Keratinocyte (primary cell): ENCODE measurements at regions not wholly inside any gene's neighbourhood (a gene's known extent, or its start where the extent isn't known, plus 50 kb on each side); places are given as distances from the start of the nearest gene placed in this dataset.

ENCODE experiments used
- DNase-seq: peaks from one replicate; pipeline ENCODE4 v3.0.0-alpha.2; 2011; ENCODE audit warnings: low read depth, missing footprints, low spot score
- FAIRE-seq: peaks from 2 replicates; lab custom pipeline; 2011; peaks lifted over from hg19 to GRCh38; lab: Jason Lieb, UNC
- H2AFZ ChIP-seq: 2 replicates; pipeline ENCODE4 v1.6.0; 2012; ENCODE audit warnings: low read length, control low read depth, inconsistent platforms; ENCODE audit not compliant: control insufficient read depth
- H3K27ac ChIP-seq: 2 replicates; pipeline ENCODE4 v1.5.1; 2011; ENCODE audit warnings: low read length; ENCODE audit not compliant: control insufficient read depth, insufficient read depth
- H3K27me3 ChIP-seq: 3 replicates; pipeline ENCODE4 v1.6.0; 2011; ENCODE audit warnings: low read length; ENCODE audit not compliant: control insufficient read depth, insufficient read depth; ENCODE audit errors: extremely low read depth
- H3K36me3 ChIP-seq, 2 experiments: 2 replicates in 1 of 2; 3 replicates in 1 of 2; pipeline ENCODE4 v1.5.1; 2011; ENCODE audit warnings: low read length in 2 of 2, mild to moderate bottlenecking in 1 of 2; ENCODE audit not compliant: control insufficient read depth in 2 of 2, insufficient read depth in 2 of 2; ENCODE audit errors: extremely low read depth in 1 of 2
- H3K4me1 ChIP-seq: 3 replicates; pipeline ENCODE4 v1.5.1; 2011; ENCODE audit warnings: low read length; ENCODE audit not compliant: control insufficient read depth, insufficient read depth; ENCODE audit errors: extremely low read depth
- H3K4me2 ChIP-seq: 3 replicates; pipeline ENCODE4 v1.6.0; 2011; ENCODE audit warnings: low read depth, low read length; ENCODE audit not compliant: control insufficient read depth, insufficient read depth; ENCODE audit errors: extremely low read depth
- H3K4me3 ChIP-seq, 3 experiments: fragments of 200-600 bp in 1 of 3; sonication (generic) in 1 of 3; 2 replicates in 2 of 3; 3 replicates in 1 of 3; pipeline ENCODE4 v1.5.1; 2011 to 2016; ENCODE audit warnings: low read length in 3 of 3, mild to moderate bottlenecking in 3 of 3, control low read depth in 2 of 3, inconsistent platforms in 1 of 3, low read depth in 1 of 3, mixed read lengths in 1 of 3, mixed run types in 1 of 3, moderate library complexity in 1 of 3; ENCODE audit not compliant: control insufficient read depth in 2 of 3, insufficient read depth in 2 of 3; ENCODE audit errors: extremely low read depth in 1 of 3
- H3K79me2 ChIP-seq: 2 replicates; pipeline ENCODE4 v1.6.0; 2012; ENCODE audit warnings: low read length; ENCODE audit not compliant: control insufficient read depth, insufficient read depth
- H3K9ac ChIP-seq: 3 replicates; pipeline ENCODE4 v1.6.0; 2011; ENCODE audit warnings: low read length; ENCODE audit not compliant: control insufficient read depth, insufficient read depth; ENCODE audit errors: extremely low read depth
- H3K9me1 ChIP-seq: 3 replicates; pipeline ENCODE4 v1.6.0; 2011; ENCODE audit warnings: low read length; ENCODE audit not compliant: control insufficient read depth, insufficient read depth; ENCODE audit errors: extremely low read depth
- H3K9me3 ChIP-seq: 2 replicates; pipeline ENCODE4 v1.5.1; 2012; ENCODE audit warnings: low read depth, low read length; ENCODE audit not compliant: control insufficient read depth
- H4K20me1 ChIP-seq: 3 replicates; pipeline ENCODE4 v1.6.0; 2011; ENCODE audit warnings: low read length; ENCODE audit not compliant: control insufficient read depth, insufficient read depth; ENCODE audit errors: extremely low read depth
- EZH2 ChIP-seq: IDR thresholded peaks from one replicate; pipeline ENCODE4 v1.6.1; 2012; ENCODE audit warnings: inconsistent platforms, mild to moderate bottlenecking, low read length, moderate library complexity
- dilution Hi-C: fragments of 300-500 bp; cut with MboI; formaldehyde crosslinking; loops from one replicate; pipeline ENCODE4 v1.7.0; 2020; ENCODE audit warnings: low sequenced_read_pairs; ENCODE audit not compliant: extremely low pct_ligation_motif_present
- TF ChIP-seq, protein P1 (sequence below), 3 experiments: IDR thresholded peaks in 1 of 3; conservative IDR thresholded peaks in 1 of 3; optimal IDR thresholded peaks in 1 of 3; 2 replicates in 2 of 3; 3 replicates in 1 of 3; pipeline versions ENCODE3 to v1.5.1; 2011; ENCODE audit warnings: low read length in 3 of 3, mild to moderate bottlenecking in 3 of 3, moderate library complexity in 2 of 3, control low read depth in 1 of 3, inconsistent platforms in 1 of 3; ENCODE audit not compliant: insufficient read depth in 2 of 3; ENCODE audit errors: extremely low read depth in 1 of 3

GRCh38 chr3:14305324-14305723 lies 97.1 kb upstream of the SLC6A6 start:
- no peak for DNase-seq
- H3K36me3 ChIP-seq, result no peaks in the 10 kb centered on the region
- no peak for FAIRE-seq
- no peaks in the 10 kb centered on the region for H3K9me3 ChIP-seq
- no peak overlapping the region for H3K4me3 ChIP-seq
- no peak overlapping the region for H3K9ac ChIP-seq
- no peak overlapping the region for H2AFZ ChIP-seq
- H3K4me1 ChIP-seq, result peaks cover 10% of the 10 kb centered on the region
- peaks cover 29% of the 10 kb centered on the region for H3K27me3 ChIP-seq
- TF ChIP-seq, protein P1, sequence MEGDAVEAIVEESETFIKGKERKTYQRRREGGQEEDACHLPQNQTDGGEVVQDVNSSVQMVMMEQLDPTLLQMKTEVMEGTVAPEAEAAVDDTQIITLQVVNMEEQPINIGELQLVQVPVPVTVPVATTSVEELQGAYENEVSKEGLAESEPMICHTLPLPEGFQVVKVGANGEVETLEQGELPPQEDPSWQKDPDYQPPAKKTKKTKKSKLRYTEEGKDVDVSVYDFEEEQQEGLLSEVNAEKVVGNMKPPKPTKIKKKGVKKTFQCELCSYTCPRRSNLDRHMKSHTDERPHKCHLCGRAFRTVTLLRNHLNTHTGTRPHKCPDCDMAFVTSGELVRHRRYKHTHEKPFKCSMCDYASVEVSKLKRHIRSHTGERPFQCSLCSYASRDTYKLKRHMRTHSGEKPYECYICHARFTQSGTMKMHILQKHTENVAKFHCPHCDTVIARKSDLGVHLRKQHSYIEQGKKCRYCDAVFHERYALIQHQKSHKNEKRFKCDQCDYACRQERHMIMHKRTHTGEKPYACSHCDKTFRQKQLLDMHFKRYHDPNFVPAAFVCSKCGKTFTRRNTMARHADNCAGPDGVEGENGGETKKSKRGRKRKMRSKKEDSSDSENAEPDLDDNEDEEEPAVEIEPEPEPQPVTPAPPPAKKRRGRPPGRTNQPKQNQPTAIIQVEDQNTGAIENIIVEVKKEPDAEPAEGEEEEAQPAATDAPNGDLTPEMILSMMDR (optimal IDR thresholded peaks at IDR 0.05 in 1 of 3, IDR thresholded peaks at IDR 0.05 in 1 of 3, conservative IDR thresholded peaks at IDR 0.05 in 1 of 3; ENCODE audit: extremely low read depth in 1 of 3, insufficient read depth in 2 of 3, low read length in 3 of 3), result no peak
- TF ChIP-seq EZH2, result no peak
- no peaks in the 10 kb centered on the region for H3K9me1 ChIP-seq
- no peak overlapping the region for H3K4me2 ChIP-seq
- dilution Hi-C loops, result no loop called here
- no peaks in the 10 kb centered on the region for H4K20me1 ChIP-seq
- H3K79me2 ChIP-seq, result no peaks in the 10 kb centered on the region
- no peak overlapping the region for H3K27ac ChIP-seq

- Histone ChIP-seq H3K9ac (no peak overlapping the region), H2AFZ (no peak overlapping the region), H3K4me3 (no peak overlapping the region), H3K27ac (no peak overlapping the region), H3K9me1 (no peaks in the 10 kb centered on the region), H3K79me2 (no peaks in the 10 kb centered on the region), H3K27me3 (peaks cover 36% of the 10 kb centered on the region), H3K4me2 (no peak overlapping the region), H4K20me1 (no peaks in the 10 kb centered on the region), H3K36me3 (no peaks in the 10 kb centered on the region), H3K9me3 (no peaks in the 10 kb centered on the region), H3K4me1 (peaks cover 10% of the 10 kb centered on the region)
- dilution Hi-C loops, result no loop called here
- no peak for DNase-seq
- no peak for FAIRE-seq
- TF ChIP-seq, protein P1 (optimal IDR thresholded peaks at IDR 0.05 in 1 of 3, IDR thresholded peaks at IDR 0.05 in 1 of 3, conservative IDR thresholded peaks at IDR 0.05 in 1 of 3; ENCODE audit: extremely low read depth in 1 of 3, insufficient read depth in 2 of 3, low read length in 3 of 3), result no peak
- TF ChIP-seq EZH2, result no peak
These were observed 96.3 kb upstream of the SLC6A6 start for GRCh38 chr3:14306142-14306541.
